ENCODE measurements at regions not wholly inside any gene's neighbourhood (a gene's known extent, or its start where the extent isn't known, plus 50 kb on each side); places are given as distances from the start of the nearest gene placed in this dataset.

GRCh38 chr11:11020219-11020726 is 162.4 kb upstream of the ZBED5 start:
- DNase-seq (ENCODE audit: low read depth in 4 of 4, low spot score in 3 of 4): no peak

DNA sequence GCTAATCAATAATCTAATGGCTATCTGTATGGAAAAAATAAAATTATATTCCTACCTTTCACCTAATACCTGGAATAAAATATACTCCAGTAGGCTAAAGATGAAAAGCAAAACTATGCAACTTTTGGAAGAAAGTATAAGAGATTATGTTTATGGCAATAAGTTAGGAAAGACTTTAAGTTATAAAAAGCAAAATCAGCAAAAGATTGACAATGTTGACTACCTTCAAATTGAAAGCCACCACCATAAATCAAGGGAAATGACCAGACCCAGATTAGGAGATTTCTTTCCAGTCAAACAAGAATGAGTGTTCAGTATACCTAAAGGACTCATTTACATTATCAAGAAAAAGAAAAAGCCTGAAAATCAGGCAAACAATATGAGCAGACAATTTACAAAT is 159.1 kb upstream of the ZBED5 start:
- no peak for DNase-seq (ENCODE audit: low read depth in 4 of 4, low spot score in 3 of 4)

- DNase-seq (ENCODE audit: low read depth in 4 of 4, low spot score in 3 of 4): no peak
Observed at GRCh38 chr11:11016068-11016467, 158.2 kb upstream of the ZBED5 start.

DNA sequence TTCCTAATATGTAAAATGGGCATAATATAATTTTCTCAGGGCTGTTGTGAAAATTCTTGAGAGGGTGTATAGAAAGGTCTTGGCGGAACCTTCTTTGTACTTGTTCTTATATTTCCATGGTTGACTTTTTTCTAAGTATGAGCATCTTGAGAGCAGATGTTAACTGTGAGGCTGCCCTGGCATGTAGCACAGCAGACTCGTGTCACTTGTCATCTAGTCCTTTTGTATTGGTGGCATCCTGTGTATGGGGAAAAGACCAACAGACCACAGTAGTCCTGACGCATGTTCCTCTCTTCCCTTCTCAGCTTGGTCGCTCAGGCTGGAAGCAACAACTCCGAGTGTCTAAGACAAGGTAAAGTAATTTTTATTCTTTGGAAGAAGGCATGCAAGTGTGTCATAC is 153.8 kb upstream of the ZBED5 start:
- no peak for DNase-seq (ENCODE audit: low read depth in 4 of 4, low spot score in 3 of 4)

DNA sequence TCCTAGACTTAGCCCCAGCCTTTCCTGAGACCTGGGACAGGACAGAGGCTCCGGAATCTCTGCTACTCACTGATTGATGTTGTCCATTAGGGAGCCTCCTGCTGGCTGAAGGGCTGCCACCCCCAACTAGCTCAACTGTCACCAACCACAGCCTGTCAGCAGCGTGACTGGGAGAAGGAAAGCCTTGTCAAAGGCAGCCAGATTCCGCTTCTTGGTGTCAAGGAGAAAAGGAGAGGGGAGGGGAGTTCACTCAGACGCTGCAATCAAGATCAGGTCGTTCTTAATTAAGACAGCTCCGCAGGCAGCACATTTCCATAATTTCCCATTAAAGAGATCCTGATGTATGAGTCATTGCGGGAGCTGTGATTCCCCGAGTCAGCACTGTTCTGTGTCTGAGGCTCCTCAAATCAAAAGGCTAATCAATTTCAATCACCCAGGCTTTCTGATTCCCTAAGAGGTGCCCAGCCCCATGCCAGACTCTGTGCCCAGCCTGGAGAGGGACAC is 152.8 kb upstream of the ZBED5 start:
- DNase-seq (ENCODE audit: low read depth in 4 of 4, low spot score in 3 of 4): no peak

GRCh38 chr11:11009179-11009578 is 151.3 kb upstream of the ZBED5 start:
- DNase-seq (ENCODE audit: low read depth in 4 of 4, low spot score in 3 of 4): no peak

DNA sequence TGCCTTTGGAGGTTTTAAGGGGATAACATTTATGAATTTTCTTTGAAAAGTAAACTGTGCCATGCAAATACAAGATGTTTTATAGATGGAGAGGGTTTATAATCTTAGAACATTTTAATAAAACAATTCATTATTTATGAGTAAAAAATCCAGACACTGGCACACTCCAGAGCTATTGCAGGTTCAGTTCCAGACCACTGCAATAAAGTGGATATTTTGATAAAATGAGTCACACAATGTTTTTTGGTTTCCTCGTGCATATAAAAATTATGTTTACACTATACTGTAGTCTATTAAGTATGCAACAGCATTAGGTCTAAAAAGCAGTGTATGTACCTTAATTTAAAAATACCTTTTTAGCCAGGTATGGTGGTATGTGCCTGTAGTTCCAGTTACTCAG is 146.2 kb upstream of the ZBED5 start:
- DNase-seq (ENCODE audit: low read depth in 4 of 4, low spot score in 3 of 4): no peak

- no peak for DNase-seq (ENCODE audit: low read depth in 4 of 4, low spot score in 3 of 4)
Observed at GRCh38 chr11:11003226-11003625, 145.4 kb upstream of the ZBED5 start.

- DNase-seq (ENCODE audit: low read depth in 4 of 4, low spot score in 3 of 4): no peak
Observed at GRCh38 chr11:11000579-11001283, 142.9 kb upstream of the ZBED5 start.

GRCh38 chr11:10998674-10999073 is 140.8 kb upstream of the ZBED5 start:
- no peak for DNase-seq (ENCODE audit: low read depth in 4 of 4, low spot score in 3 of 4)

DNA sequence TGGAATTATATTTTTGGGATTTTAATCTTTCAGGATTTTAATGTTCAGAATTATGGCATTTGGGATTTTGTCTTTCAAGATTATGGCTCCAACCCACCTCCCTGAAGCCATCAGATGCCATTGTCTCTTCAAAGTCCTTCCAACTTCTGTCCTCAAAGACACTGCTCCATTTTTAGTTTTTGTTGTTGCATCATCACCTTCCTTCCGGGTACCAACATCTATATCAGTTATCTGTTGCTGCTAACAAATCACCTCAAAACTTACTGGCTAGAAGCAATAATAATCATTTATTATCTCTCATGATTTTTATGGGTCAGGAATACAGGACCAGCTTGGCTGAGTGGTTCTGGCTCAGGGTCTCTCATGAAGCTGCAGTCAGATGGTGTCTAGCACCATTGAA is 138.8 kb upstream of the ZBED5 start:
- no peak for DNase-seq (ENCODE audit: low read depth in 4 of 4, low spot score in 3 of 4)

- no peak for DNase-seq (ENCODE audit: low read depth in 4 of 4, low spot score in 3 of 4)
Observed at GRCh38 chr11:10993640-10994039, 135.8 kb upstream of the ZBED5 start.

DNA sequence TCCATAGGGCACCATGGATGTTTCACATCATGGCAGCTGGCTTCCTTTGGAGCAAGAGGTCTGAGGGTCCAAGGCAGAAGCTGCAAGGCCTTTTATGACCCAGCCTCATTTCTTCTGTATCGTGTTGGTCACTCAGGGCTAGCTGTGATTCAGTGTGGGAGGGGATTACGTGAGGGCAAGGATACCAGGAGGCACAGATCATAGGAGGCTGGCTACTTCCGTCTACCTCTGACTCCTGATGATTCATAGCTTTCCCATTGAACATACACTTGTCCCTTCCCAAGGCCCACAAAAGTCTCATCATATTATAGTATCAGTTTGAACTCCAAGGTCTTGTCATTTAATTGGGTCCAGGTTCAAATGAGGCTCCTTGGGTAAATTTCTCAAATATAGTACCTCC is 135.3 kb upstream of the ZBED5 start:
- DNase-seq (ENCODE audit: low read depth in 4 of 4, low spot score in 3 of 4): no peak

DNA sequence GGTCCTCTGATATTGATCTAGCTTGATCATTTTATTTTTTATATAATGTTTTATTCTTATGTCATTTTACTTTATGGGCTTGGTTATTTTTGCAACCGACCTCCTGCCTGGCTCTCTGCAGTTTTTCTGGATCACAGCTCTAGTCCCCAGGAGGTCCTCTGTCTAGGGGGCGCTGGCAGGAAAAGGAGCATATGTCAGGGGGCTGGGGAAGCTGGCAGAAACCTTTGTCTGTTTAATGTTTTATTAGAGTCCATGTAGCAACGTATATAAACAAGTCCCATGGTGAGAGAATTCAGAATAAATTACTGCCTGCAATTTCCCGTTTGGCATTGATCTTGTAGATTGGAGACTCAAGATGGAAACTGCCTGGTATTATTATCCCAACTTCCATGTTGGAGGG is 133.5 kb upstream of the ZBED5 start:
- no peak for DNase-seq (ENCODE audit: low read depth in 4 of 4, low spot score in 3 of 4)

- DNase-seq (ENCODE audit: low read depth in 4 of 4, low spot score in 3 of 4): no peak
Observed at GRCh38 chr11:10990637-10991193, 132.9 kb upstream of the ZBED5 start.

DNA sequence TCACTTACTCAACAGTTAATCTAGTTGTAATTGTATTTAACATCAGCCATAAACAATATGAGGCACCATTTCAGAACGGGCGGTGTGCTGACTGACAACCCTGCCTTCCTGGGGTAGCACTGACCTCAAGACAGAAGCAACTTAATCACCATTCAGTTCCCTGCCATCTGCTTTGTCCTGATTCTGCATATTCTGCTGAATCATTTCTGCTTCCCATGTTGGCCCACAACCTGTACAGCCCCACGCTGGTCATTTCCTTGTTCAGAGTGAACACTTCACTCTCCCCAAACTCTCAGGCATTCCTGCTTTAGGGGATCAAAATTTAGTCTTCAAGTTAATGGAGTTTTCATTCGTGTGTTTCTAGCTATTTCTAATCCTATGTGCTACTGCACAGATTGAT is 132.3 kb upstream of the ZBED5 start:
- no peak for DNase-seq (ENCODE audit: low read depth in 4 of 4, low spot score in 3 of 4)

DNA sequence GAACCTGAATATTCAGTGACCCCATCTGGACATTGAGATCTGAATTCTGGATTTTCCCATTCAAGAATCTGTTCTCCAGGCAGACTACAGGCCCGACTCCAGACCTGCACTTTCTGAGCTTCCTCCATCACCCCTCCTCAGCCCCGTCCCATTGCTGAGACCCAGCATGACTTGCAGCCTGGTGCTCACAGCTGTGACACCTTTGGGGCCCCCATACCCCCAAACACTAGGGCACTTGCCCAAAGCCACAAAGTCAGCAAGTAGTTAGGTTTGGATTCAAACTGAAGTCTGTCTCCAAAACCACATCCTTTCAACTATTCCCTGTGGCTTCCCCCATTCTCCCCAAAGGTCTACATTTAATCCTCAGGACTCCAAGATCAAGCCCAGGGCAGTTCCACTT is 128.2 kb upstream of the ZBED5 start:
- DNase-seq (ENCODE audit: low read depth in 4 of 4, low spot score in 3 of 4): no peak

DNA sequence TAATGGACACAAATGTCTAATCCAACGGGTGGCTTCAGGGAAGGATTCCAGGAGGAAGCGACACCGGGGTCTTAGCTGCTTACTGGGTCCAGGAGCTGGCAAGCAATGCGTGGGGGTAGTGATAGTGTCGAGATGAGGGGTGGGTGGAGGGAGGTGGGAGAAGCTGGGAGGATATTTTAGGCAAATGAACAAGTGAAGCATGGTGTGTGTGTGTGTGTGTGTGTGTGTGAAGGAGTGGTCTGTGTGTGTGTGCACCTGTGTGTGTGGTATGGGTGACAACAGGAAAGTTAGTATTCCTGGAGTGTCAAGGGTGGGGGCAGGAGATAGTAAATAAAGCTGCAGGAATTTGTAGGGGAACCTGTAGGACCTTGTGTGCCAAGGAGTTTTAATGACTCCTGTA is 126.9 kb upstream of the ZBED5 start:
- no peak for DNase-seq (ENCODE audit: low read depth in 4 of 4, low spot score in 3 of 4)

DNA sequence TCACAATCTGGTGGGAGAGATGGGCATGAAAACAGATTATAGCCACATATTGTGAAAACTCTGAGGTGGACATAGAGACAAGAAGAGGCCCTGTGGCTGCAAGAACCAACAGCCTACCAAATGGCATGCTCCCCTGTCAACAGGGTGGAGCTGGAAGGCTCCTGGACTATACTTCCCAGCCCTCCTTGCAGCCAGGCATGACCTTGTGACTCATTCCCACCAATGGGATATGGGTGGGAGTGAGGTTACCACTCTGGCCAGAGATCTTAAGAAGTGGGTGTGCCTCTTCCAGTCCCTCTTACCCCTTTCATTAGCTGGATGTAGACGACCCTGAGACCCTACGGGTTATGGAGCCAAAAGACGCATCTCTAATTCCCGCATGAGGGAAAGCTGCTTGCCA is 126.4 kb upstream of the ZBED5 start:
- no peak for DNase-seq (ENCODE audit: low read depth in 4 of 4, low spot score in 3 of 4)

DNA sequence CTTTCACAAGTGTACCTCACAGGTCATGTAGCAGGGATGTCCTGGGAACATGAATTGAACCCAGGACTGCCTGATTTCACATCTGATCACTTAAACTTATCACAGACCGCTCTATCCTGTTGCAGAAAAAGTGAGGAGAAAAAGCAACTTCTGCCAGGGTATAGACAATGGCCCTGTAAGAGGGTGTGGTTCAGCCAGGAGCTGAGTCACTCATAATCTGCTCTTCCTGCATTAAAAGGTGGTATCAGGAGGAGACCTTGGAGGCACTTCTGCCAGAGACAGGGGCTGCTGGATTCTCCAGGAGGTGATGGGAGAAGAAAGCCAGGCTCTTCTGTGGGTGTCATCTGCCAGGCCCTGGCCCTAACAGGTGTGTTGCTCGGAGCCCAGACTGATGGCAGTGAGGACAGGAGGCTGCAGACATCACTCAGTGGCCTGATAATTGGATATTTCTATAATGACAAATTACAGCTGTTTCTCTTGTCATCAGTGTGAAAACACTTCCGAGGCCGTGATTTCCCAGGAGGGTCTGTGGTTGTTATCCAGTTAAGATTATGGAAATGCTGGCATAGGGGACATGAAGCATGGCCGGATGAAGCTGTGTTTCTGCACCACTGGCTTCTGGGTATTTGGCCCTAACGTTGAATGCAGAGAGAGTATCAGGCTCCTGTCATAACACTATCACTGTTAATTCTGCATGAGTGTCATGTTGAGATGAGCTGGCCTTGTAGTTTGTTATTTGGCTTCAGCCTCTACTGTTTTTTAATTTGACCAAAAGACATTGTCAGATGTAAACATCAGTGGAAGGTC is 125.1 kb upstream of the ZBED5 start:
- peak in 1 of 4 donors; percentile 13 for DNase-seq (ENCODE audit: low read depth in 4 of 4, low spot score in 3 of 4)

DNA sequence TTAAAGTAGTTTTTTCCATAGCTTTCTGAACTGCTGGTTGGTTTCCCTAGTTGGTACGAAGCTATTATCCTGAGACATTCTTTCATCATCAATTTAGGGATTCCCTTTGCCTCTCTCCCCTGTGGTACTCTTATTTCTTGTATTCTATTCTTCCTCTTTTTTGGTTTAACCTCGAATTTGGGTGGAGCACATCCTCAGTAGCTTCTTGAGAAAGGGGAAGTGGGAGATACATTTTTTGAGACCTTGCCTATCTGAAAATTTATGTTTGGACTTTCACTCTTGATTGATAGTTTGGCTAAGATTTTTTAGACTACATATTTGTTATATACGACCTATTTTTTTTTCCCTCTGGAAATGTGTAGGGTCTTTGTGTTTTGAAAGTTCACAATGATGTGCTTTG is 121.7 kb upstream of the ZBED5 start:
- DNase-seq (ENCODE audit: low read depth in 4 of 4, low spot score in 3 of 4): no peak

GRCh38 chr11:10978198-10978597 is 120.3 kb upstream of the ZBED5 start:
- DNase-seq (ENCODE audit: low read depth in 4 of 4, low spot score in 3 of 4): no peak
